ENCODE measurements at regions not wholly inside any gene's neighbourhood (a gene's known extent, or its start where the extent isn't known, plus 50 kb on each side); places are given as distances from the start of the nearest gene placed in this dataset.

GRCh38 chr13:78742659-78743058 lies 83.7 kb upstream of the OBI1 start:
- Mint-ChIP-seq H3K4me1 (no peaks in the 10 kb centered on the region), H3K4me3 (no peak overlapping the region), H3K9me3 (peaks cover 3% of the 10 kb centered on the region), H3K27me3 (ENCODE audit: low read depth) (peaks cover 2% of the 10 kb centered on the region), H3K27ac (ENCODE audit: unreplicated experiment) (no peak overlapping the region), H3K36me3 (ENCODE audit: low read depth) (no peaks in the 10 kb centered on the region)
- DNase-seq (ENCODE audit: low read depth, low spot score), result no peak
- TF ChIP-seq CTCF (conservative IDR thresholded peaks at IDR 0.05), result no peak

- no peaks in the 10 kb centered on the region for H3K27me3 Mint-ChIP-seq (ENCODE audit: low read depth)
- no peak for TF ChIP-seq CTCF (conservative IDR thresholded peaks at IDR 0.05)
Measured at GRCh38 chr13:78736142-78736541, 77.2 kb upstream of the OBI1 start.

GRCh38 chr13:78732445-78733017 lies 73.6 kb upstream of the OBI1 start:
- H3K36me3 Mint-ChIP-seq (ENCODE audit: low read depth), result no peaks in the 10 kb centered on the region
- no peak for TF ChIP-seq CTCF (conservative IDR thresholded peaks at IDR 0.05)
- H3K9me3 Mint-ChIP-seq, result no peaks in the 10 kb centered on the region
- no peak for DNase-seq (ENCODE audit: low read depth, low spot score)
- H3K27ac Mint-ChIP-seq (ENCODE audit: unreplicated experiment), result no peak overlapping the region
- no peaks in the 10 kb centered on the region for H3K27me3 Mint-ChIP-seq (ENCODE audit: low read depth)
- H3K4me3 Mint-ChIP-seq, result no peak overlapping the region
- no peaks in the 10 kb centered on the region for H3K4me1 Mint-ChIP-seq

More at GRCh38 chr13:78736142-78736541, 77.2 kb upstream of the OBI1 start:
- H3K4me3 Mint-ChIP-seq, result no peak overlapping the region
- no peak overlapping the region for H3K27ac Mint-ChIP-seq (ENCODE audit: unreplicated experiment)
- no peaks in the 10 kb centered on the region for H3K9me3 Mint-ChIP-seq
- no peaks in the 10 kb centered on the region for H3K36me3 Mint-ChIP-seq (ENCODE audit: low read depth)
- DNase-seq (ENCODE audit: low read depth, low spot score), result no peak
- no peaks in the 10 kb centered on the region for H3K4me1 Mint-ChIP-seq

GRCh38 chr13:78722700-78723099 lies 63.7 kb upstream of the OBI1 start:
- H3K4me1 Mint-ChIP-seq, result no peaks in the 10 kb centered on the region
- H3K27me3 Mint-ChIP-seq (ENCODE audit: low read depth), result peaks cover 2% of the 10 kb centered on the region
- no peak overlapping the region for H3K27ac Mint-ChIP-seq (ENCODE audit: unreplicated experiment)
- no peak overlapping the region for H3K4me3 Mint-ChIP-seq
- no peaks in the 10 kb centered on the region for H3K9me3 Mint-ChIP-seq
- no peaks in the 10 kb centered on the region for H3K36me3 Mint-ChIP-seq (ENCODE audit: low read depth)
- no peak for TF ChIP-seq CTCF (conservative IDR thresholded peaks at IDR 0.05)
- DNase-seq (ENCODE audit: low read depth, low spot score), result no peak

- TF ChIP-seq CTCF (conservative IDR thresholded peaks at IDR 0.05), result no peak
- H3K4me3 Mint-ChIP-seq, result no peak overlapping the region
- no peak overlapping the region for H3K27ac Mint-ChIP-seq (ENCODE audit: unreplicated experiment)
- DNase-seq (ENCODE audit: low read depth, low spot score), result no peak
- peaks cover 2% of the 10 kb centered on the region for H3K27me3 Mint-ChIP-seq (ENCODE audit: low read depth)
- peaks cover 5% of the 10 kb centered on the region for H3K9me3 Mint-ChIP-seq
- no peaks in the 10 kb centered on the region for H3K36me3 Mint-ChIP-seq (ENCODE audit: low read depth)
- H3K4me1 Mint-ChIP-seq, result peaks cover 5% of the 10 kb centered on the region
Measured at GRCh38 chr13:78719367-78719766, 60.4 kb upstream of the OBI1 start.
